B cell (primary cell): ENCODE measurements at regions not wholly inside any gene's neighbourhood (a gene's known extent, or its start where the extent isn't known, plus 50 kb on each side); places are given as distances from the start of the nearest gene placed in this dataset.

Experiments
- ATAC-seq: fragments of 200-7000 bp; cut with Tn5 transposase; one replicate; pipeline ENCODE4 v1.10.0; 2021; ENCODE audit warnings: low read depth, mild to moderate bottlenecking, moderate number of reproducible peaks, moderate library complexity
- CTCF ChIA-PET: fragments of 350-600 bp; sonication (Branson Sonifier 250); formaldehyde crosslinking; loops from one replicate; lab custom pipeline; 2021; ENCODE audit warnings: antibody characterized with exemption, inconsistent platforms; lab: Charles Lee
- POLR2A ChIA-PET: fragments of 350-600 bp; sonication (Branson Sonifier 250); formaldehyde crosslinking; loops from one replicate; lab custom pipeline; 2021; ENCODE audit warnings: antibody characterized with exemption; lab: Charles Lee
- DNase-seq: peaks from one replicate; pipeline ENCODE4 v3.0.0; 2013
- H2AFZ ChIP-seq: 2 replicates; pipeline ENCODE4 v1.6.1; 2012; ENCODE audit warnings: mild to moderate bottlenecking, low read depth, low read length; ENCODE audit not compliant: insufficient read depth, poor library complexity, severe bottlenecking
- H3K27ac ChIP-seq, 2 donors: 1 replicate in 1 of 2; 2 replicates in 1 of 2; pipeline ENCODE4 v1.5.1; 2012 to 2013; ENCODE audit warnings: low read length in 2 of 2, mild to moderate bottlenecking in 2 of 2, moderate library complexity in 1 of 2
- H3K27me3 ChIP-seq, 4 experiments: fragments of 200-600 bp in 1 of 4; sonication (generic) in 1 of 4; replicated peaks in 1 of 4; 1 replicate in 2 of 4; 2 replicates in 2 of 4; pipeline versions ENCODE4 v1.6.1 to v1.7.0; 2013 to 2016; ENCODE audit warnings: low read length in 3 of 4, mild to moderate bottlenecking in 2 of 4, mixed read lengths in 1 of 4, moderate library complexity in 1 of 4; ENCODE audit not compliant: insufficient read depth in 4 of 4, control insufficient read depth in 3 of 4; ENCODE audit errors: control extremely low read depth in 1 of 4
- H3K36me3 ChIP-seq, 2 experiments: replicated peaks in 1 of 2; 1 replicate in 1 of 2; 2 replicates in 1 of 2; pipeline versions ENCODE4 v1.6.1 to v1.7.1; 2013; ENCODE audit warnings: low read length in 1 of 2; ENCODE audit not compliant: insufficient read depth in 2 of 2, control insufficient read depth in 1 of 2; ENCODE audit errors: control extremely low read depth in 1 of 2, extremely low read depth in 1 of 2
- H3K4me1 ChIP-seq, 2 donors: fragments of 200-600 bp in 1 of 2; sonication (generic) in 1 of 2; 1 replicate in 1 of 2; 2 replicates in 1 of 2; pipeline versions ENCODE4 v1.5.1 to v1.6.1; 2013 to 2017; ENCODE audit warnings: low read length in 2 of 2; ENCODE audit not compliant: control insufficient read depth in 2 of 2, insufficient read depth in 2 of 2
- H3K4me2 ChIP-seq: replicated peaks from 2 replicates; pipeline ENCODE3; 2012; ENCODE audit warnings: mild to moderate bottlenecking, low read depth, low read length; ENCODE audit not compliant: poor library complexity, severe bottlenecking
- H3K4me3 ChIP-seq, 5 experiments: fragments of 200-600 bp in 1 of 5; sonication (generic) in 1 of 5; 1 replicate in 3 of 5; 2 replicates in 2 of 5; pipeline versions ENCODE4 v1.5.1 to v1.7.0; 2011 to 2016; ENCODE audit warnings: low read length in 4 of 5, mild to moderate bottlenecking in 4 of 5, low read depth in 2 of 5, control low read depth in 1 of 5, moderate library complexity in 1 of 5; ENCODE audit not compliant: insufficient read depth in 1 of 5; ENCODE audit errors: control extremely low read depth in 1 of 5, extremely low read depth in 1 of 5
- H3K79me2 ChIP-seq: fragments of 200-600 bp; sonication (generic); one replicate; pipeline ENCODE4 v1.6.0; 2016; ENCODE audit warnings: low read length; ENCODE audit not compliant: control insufficient read depth, insufficient read depth
- H3K9ac ChIP-seq: fragments of 200-600 bp; sonication (generic); 2 replicates; pipeline ENCODE4 v1.6.1; 2017; ENCODE audit warnings: mild to moderate bottlenecking, low read length, moderate library complexity
- H3K9me3 ChIP-seq, 3 donors: one replicate each; pipeline versions ENCODE4 v1.6.1 to v1.7.1; 2013; ENCODE audit warnings: low read length in 2 of 3; ENCODE audit not compliant: control insufficient read depth in 2 of 3, insufficient read depth in 1 of 3; ENCODE audit errors: control extremely low read depth in 1 of 3
- H4K20me1 ChIP-seq: 2 replicates; pipeline ENCODE4 v1.6.0; 2012; ENCODE audit warnings: mild to moderate bottlenecking, low read length; ENCODE audit not compliant: insufficient read depth, control insufficient read depth, poor library complexity, severe bottlenecking
- H3K27ac Mint-ChIP-seq: one replicate; pipeline ENCODE4 v1.8.0; 2021; ENCODE audit warnings: mixed read lengths
- H3K27me3 Mint-ChIP-seq: one replicate; pipeline ENCODE4 v1.8.0; 2021; ENCODE audit warnings: mixed read lengths
- H3K4me1 Mint-ChIP-seq: one replicate; pipeline ENCODE4 v1.8.0; 2021; ENCODE audit warnings: mixed read lengths
- H3K4me3 Mint-ChIP-seq: one replicate; pipeline ENCODE4 v1.8.0; 2021; ENCODE audit warnings: mixed read lengths
- H3K9me3 Mint-ChIP-seq: one replicate; pipeline ENCODE4 v1.8.0; 2022; ENCODE audit warnings: mixed read lengths; ENCODE audit not compliant: insufficient read depth
- CTCF ChIP-seq: fragments of 200-600 bp; IDR thresholded peaks from one replicate; pipeline ENCODE4 v1.8.0; 2022; ENCODE audit warnings: antibody characterized with exemption, mild to moderate bottlenecking
- EZH2 ChIP-seq: IDR thresholded peaks from 2 replicates; pipeline ENCODE4 v1.6.1; 2012; ENCODE audit warnings: borderline replicate concordance, low read depth, mild to moderate bottlenecking, moderate library complexity, low read length; ENCODE audit not compliant: insufficient read depth, poor library complexity, severe bottlenecking
- WGBS: methylation state at CpG from one replicate; pipeline ENCODE4 v1.1.5; 2013; ENCODE audit warnings: missing lambda C conversion rate; ENCODE audit not compliant: insufficient coverage; 5-methylcytosine and 5-hydroxymethylcytosine counted together
- intact Hi-C: fragments of 100-400 bp; cut with micrococcal nuclease; formaldehyde crosslinking; loops from one replicate; pipeline ENCODE4 v1.10.0; 2022

- H3K79me2 ChIP-seq, result no peaks in the 10 kb centered on the region
- H3K36me3 ChIP-seq, result no peaks in the 10 kb centered on the region
- H2AFZ ChIP-seq, result no peak overlapping the region
- Mint-ChIP-seq H3K4me3 (no peak overlapping the region), H3K27me3 (peaks cover 7% of the 10 kb centered on the region), H3K9me3 (no peaks in the 10 kb centered on the region), H3K27ac (no peak overlapping the region), H3K4me1 (peaks cover 4% of the 10 kb centered on the region)
- no peak overlapping the region for H3K4me2 ChIP-seq
- no peak overlapping the region for H3K27ac ChIP-seq
- 93% methylated on average over 2 of the region's 4 CpGs for WGBS
- H3K27me3 ChIP-seq, result no peaks in the 10 kb centered on the region
- H3K9me3 ChIP-seq, result no peaks in the 10 kb centered on the region
- H3K9ac ChIP-seq, result no peak overlapping the region
- CTCF ChIA-PET, result no interaction called here
- H3K4me1 ChIP-seq, result no peaks in the 10 kb centered on the region
- no peak overlapping the region for H3K4me3 ChIP-seq
- ATAC-seq (no peak), DNase-seq (no peak)
- intact Hi-C loops, result no loop called here
- no peaks in the 10 kb centered on the region for H4K20me1 ChIP-seq
- POLR2A ChIA-PET, result no interaction called here
- no peak for TF ChIP-seq EZH2
- TF ChIP-seq CTCF, result no peak
Observed at GRCh38 chr3:31476209-31476608, 56.5 kb upstream of the STT3B start.

DNA sequence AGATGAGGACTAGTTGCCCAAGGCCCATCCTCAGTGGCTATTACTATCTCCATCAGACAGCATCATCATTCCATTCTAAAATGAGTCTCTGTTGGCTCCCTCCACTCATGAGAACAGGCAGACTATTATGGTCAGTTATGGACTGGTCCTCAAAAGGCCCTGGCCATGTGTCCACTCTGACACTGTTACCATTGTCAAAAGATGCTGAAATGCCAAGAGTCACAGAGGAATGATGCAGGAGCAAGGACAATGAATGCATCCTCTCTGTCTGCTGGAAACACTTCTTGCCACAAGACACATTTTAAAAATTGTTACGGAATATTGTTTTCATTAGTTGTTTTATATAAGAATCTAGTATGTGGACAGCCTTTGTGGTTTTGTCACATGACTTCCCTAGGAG lies 53.3 kb upstream of the STT3B start:
- peaks cover 7% of the 10 kb centered on the region for H3K27me3 Mint-ChIP-seq
- H3K4me3 ChIP-seq, result no peak overlapping the region
- H3K36me3 ChIP-seq, result no peaks in the 10 kb centered on the region
- H3K4me3 Mint-ChIP-seq, result no peak overlapping the region
- no peaks in the 10 kb centered on the region for H3K27me3 ChIP-seq
- H3K4me2 ChIP-seq, result no peak overlapping the region
- ATAC-seq (no peak), DNase-seq (no peak)
- no peaks in the 10 kb centered on the region for H3K9me3 ChIP-seq
- H3K9ac ChIP-seq, result no peak overlapping the region
- no peak overlapping the region for H2AFZ ChIP-seq
- H3K27ac Mint-ChIP-seq, result no peak overlapping the region
- peaks cover 4% of the 10 kb centered on the region for H3K4me1 Mint-ChIP-seq
- H3K4me1 ChIP-seq, result no peaks in the 10 kb centered on the region
- no peaks in the 10 kb centered on the region for H4K20me1 ChIP-seq
- H3K79me2 ChIP-seq, result no peaks in the 10 kb centered on the region
- CTCF ChIA-PET, result interaction anchor here (0.5 kb wide), 1 partner anchor 35 kb away, joined by 3 read pairs; no protein-coding TSS in a partner anchor
- intact Hi-C loops, result no loop called here
- H3K27ac ChIP-seq, result no peak overlapping the region
- TF ChIP-seq EZH2 (no peak), CTCF (no peak)
- POLR2A ChIA-PET, result no interaction called here
- WGBS, result no CpG with 5 or more reads among the region's 1 CpG
- H3K9me3 Mint-ChIP-seq, result no peaks in the 10 kb centered on the region
